B cell (primary cell): ENCODE measurements at regions not wholly inside any gene's neighbourhood (a gene's known extent, or its start where the extent isn't known, plus 50 kb on each side); places are given as distances from the start of the nearest gene placed in this dataset.

Source experiments
- ATAC-seq: fragments of 200-7000 bp; cut with Tn5 transposase; one replicate; pipeline ENCODE4 v1.10.0; 2021; ENCODE audit warnings: low read depth, mild to moderate bottlenecking, moderate number of reproducible peaks, moderate library complexity
- CTCF ChIA-PET: fragments of 350-600 bp; sonication (Branson Sonifier 250); formaldehyde crosslinking; loops from one replicate; lab custom pipeline; 2021; ENCODE audit warnings: antibody characterized with exemption, inconsistent platforms; lab: Charles Lee
- POLR2A ChIA-PET: fragments of 350-600 bp; sonication (Branson Sonifier 250); formaldehyde crosslinking; loops from one replicate; lab custom pipeline; 2021; ENCODE audit warnings: antibody characterized with exemption; lab: Charles Lee
- DNase-seq: peaks from one replicate; pipeline ENCODE4 v3.0.0; 2013
- H2AFZ ChIP-seq: 2 replicates; pipeline ENCODE4 v1.6.1; 2012; ENCODE audit warnings: mild to moderate bottlenecking, low read depth, low read length; ENCODE audit not compliant: insufficient read depth, poor library complexity, severe bottlenecking
- H3K27ac ChIP-seq, 2 donors: 1 replicate in 1 of 2; 2 replicates in 1 of 2; pipeline ENCODE4 v1.5.1; 2012 to 2013; ENCODE audit warnings: low read length in 2 of 2, mild to moderate bottlenecking in 2 of 2, moderate library complexity in 1 of 2
- H3K27me3 ChIP-seq, 4 experiments: fragments of 200-600 bp in 1 of 4; sonication (generic) in 1 of 4; replicated peaks in 1 of 4; 1 replicate in 2 of 4; 2 replicates in 2 of 4; pipeline versions ENCODE4 v1.6.1 to v1.7.0; 2013 to 2016; ENCODE audit warnings: low read length in 3 of 4, mild to moderate bottlenecking in 2 of 4, mixed read lengths in 1 of 4, moderate library complexity in 1 of 4; ENCODE audit not compliant: insufficient read depth in 4 of 4, control insufficient read depth in 3 of 4; ENCODE audit errors: control extremely low read depth in 1 of 4
- H3K36me3 ChIP-seq, 2 experiments: replicated peaks in 1 of 2; 1 replicate in 1 of 2; 2 replicates in 1 of 2; pipeline versions ENCODE4 v1.6.1 to v1.7.1; 2013; ENCODE audit warnings: low read length in 1 of 2; ENCODE audit not compliant: insufficient read depth in 2 of 2, control insufficient read depth in 1 of 2; ENCODE audit errors: control extremely low read depth in 1 of 2, extremely low read depth in 1 of 2
- H3K4me1 ChIP-seq, 2 donors: fragments of 200-600 bp in 1 of 2; sonication (generic) in 1 of 2; 1 replicate in 1 of 2; 2 replicates in 1 of 2; pipeline versions ENCODE4 v1.5.1 to v1.6.1; 2013 to 2017; ENCODE audit warnings: low read length in 2 of 2; ENCODE audit not compliant: control insufficient read depth in 2 of 2, insufficient read depth in 2 of 2
- H3K4me2 ChIP-seq: replicated peaks from 2 replicates; pipeline ENCODE3; 2012; ENCODE audit warnings: mild to moderate bottlenecking, low read depth, low read length; ENCODE audit not compliant: poor library complexity, severe bottlenecking
- H3K4me3 ChIP-seq, 5 experiments: fragments of 200-600 bp in 1 of 5; sonication (generic) in 1 of 5; 1 replicate in 3 of 5; 2 replicates in 2 of 5; pipeline versions ENCODE4 v1.5.1 to v1.7.0; 2011 to 2016; ENCODE audit warnings: low read length in 4 of 5, mild to moderate bottlenecking in 4 of 5, low read depth in 2 of 5, control low read depth in 1 of 5, moderate library complexity in 1 of 5; ENCODE audit not compliant: insufficient read depth in 1 of 5; ENCODE audit errors: control extremely low read depth in 1 of 5, extremely low read depth in 1 of 5
- H3K79me2 ChIP-seq: fragments of 200-600 bp; sonication (generic); one replicate; pipeline ENCODE4 v1.6.0; 2016; ENCODE audit warnings: low read length; ENCODE audit not compliant: control insufficient read depth, insufficient read depth
- H3K9ac ChIP-seq: fragments of 200-600 bp; sonication (generic); 2 replicates; pipeline ENCODE4 v1.6.1; 2017; ENCODE audit warnings: mild to moderate bottlenecking, low read length, moderate library complexity
- H3K9me3 ChIP-seq, 3 donors: one replicate each; pipeline versions ENCODE4 v1.6.1 to v1.7.1; 2013; ENCODE audit warnings: low read length in 2 of 3; ENCODE audit not compliant: control insufficient read depth in 2 of 3, insufficient read depth in 1 of 3; ENCODE audit errors: control extremely low read depth in 1 of 3
- H4K20me1 ChIP-seq: 2 replicates; pipeline ENCODE4 v1.6.0; 2012; ENCODE audit warnings: mild to moderate bottlenecking, low read length; ENCODE audit not compliant: insufficient read depth, control insufficient read depth, poor library complexity, severe bottlenecking
- H3K27ac Mint-ChIP-seq: one replicate; pipeline ENCODE4 v1.8.0; 2021; ENCODE audit warnings: mixed read lengths
- H3K27me3 Mint-ChIP-seq: one replicate; pipeline ENCODE4 v1.8.0; 2021; ENCODE audit warnings: mixed read lengths
- H3K4me1 Mint-ChIP-seq: one replicate; pipeline ENCODE4 v1.8.0; 2021; ENCODE audit warnings: mixed read lengths
- H3K4me3 Mint-ChIP-seq: one replicate; pipeline ENCODE4 v1.8.0; 2021; ENCODE audit warnings: mixed read lengths
- H3K9me3 Mint-ChIP-seq: one replicate; pipeline ENCODE4 v1.8.0; 2022; ENCODE audit warnings: mixed read lengths; ENCODE audit not compliant: insufficient read depth
- CTCF ChIP-seq: fragments of 200-600 bp; IDR thresholded peaks from one replicate; pipeline ENCODE4 v1.8.0; 2022; ENCODE audit warnings: antibody characterized with exemption, mild to moderate bottlenecking
- EZH2 ChIP-seq: IDR thresholded peaks from 2 replicates; pipeline ENCODE4 v1.6.1; 2012; ENCODE audit warnings: borderline replicate concordance, low read depth, mild to moderate bottlenecking, moderate library complexity, low read length; ENCODE audit not compliant: insufficient read depth, poor library complexity, severe bottlenecking
- WGBS: methylation state at CpG from one replicate; pipeline ENCODE4 v1.1.5; 2013; ENCODE audit warnings: missing lambda C conversion rate; ENCODE audit not compliant: insufficient coverage; 5-methylcytosine and 5-hydroxymethylcytosine counted together
- intact Hi-C: fragments of 100-400 bp; cut with micrococcal nuclease; formaldehyde crosslinking; loops from one replicate; pipeline ENCODE4 v1.10.0; 2022

GRCh38 chr6:167497428-167498056 is 172.7 kb downstream of the TTLL2 start:
- Histone ChIP-seq H3K4me3 (no peak overlapping the region), H3K27ac (no peak overlapping the region), H3K79me2 (no peaks in the 10 kb centered on the region), H4K20me1 (no peaks in the 10 kb centered on the region), H3K9ac (no peak overlapping the region), H3K9me3 (peaks cover 0 to 16% (median 0%) of the 10 kb centered on the region in 3 donors), H3K4me1 (no peaks in the 10 kb centered on the region), H3K36me3 (no peaks in the 10 kb centered on the region), H2AFZ (no peak overlapping the region), H3K4me2 (no peak overlapping the region), H3K27me3 (peaks cover 0 to 2% (median 0%) of the 10 kb centered on the region in 4 experiments)
- POLR2A ChIA-PET = no interaction called here
- Mint-ChIP-seq H3K27me3 (peaks cover 15% of the 10 kb centered on the region), H3K9me3 (no peaks in the 10 kb centered on the region), H3K4me1 (no peaks in the 10 kb centered on the region), H3K4me3 (no peak overlapping the region), H3K27ac (no peak overlapping the region)
- intact Hi-C loops = no loop called here
- TF ChIP-seq EZH2 = no peak
- TF ChIP-seq CTCF = no peak
- 65% methylated on average over 8 of the region's 14 CpGs for WGBS
- no peak for ATAC-seq
- CTCF ChIA-PET = no interaction called here
- no peak for DNase-seq

- Mint-ChIP-seq H3K27ac (no peak overlapping the region), H3K27me3 (peaks cover 15% of the 10 kb centered on the region), H3K4me3 (no peak overlapping the region), H3K4me1 (no peaks in the 10 kb centered on the region), H3K9me3 (no peaks in the 10 kb centered on the region)
- POLR2A ChIA-PET = no interaction called here
- no peak for TF ChIP-seq EZH2
- no peak for TF ChIP-seq CTCF
- H3K4me3 ChIP-seq = no peak overlapping the region
- intact Hi-C loops = no loop called here
- 75% methylated on average over 1 of the region's 7 CpGs for WGBS
- no peak for DNase-seq
- H3K9me3 ChIP-seq = peaks cover 0 to 6% (median 0%) of the 10 kb centered on the region in 3 donors
- H3K79me2 ChIP-seq = no peaks in the 10 kb centered on the region
- H3K27me3 ChIP-seq = peaks cover 0 to 2% (median 0%) of the 10 kb centered on the region in 4 experiments
- H4K20me1 ChIP-seq = no peaks in the 10 kb centered on the region
- H3K27ac ChIP-seq = no peak overlapping the region
- no peak for ATAC-seq
- no peak overlapping the region for H3K9ac ChIP-seq
- CTCF ChIA-PET = no interaction called here
- H3K36me3 ChIP-seq = no peaks in the 10 kb centered on the region
- no peak overlapping the region for H3K4me2 ChIP-seq
- no peaks in the 10 kb centered on the region for H3K4me1 ChIP-seq
- no peak overlapping the region for H2AFZ ChIP-seq
Measured at GRCh38 chr6:167499161-167499660, 174.3 kb downstream of the TTLL2 start.
